ENCODE measurements at regions not wholly inside any gene's neighbourhood (a gene's known extent, or its start where the extent isn't known, plus 50 kb on each side); places are given as distances from the start of the nearest gene placed in this dataset.
A peak's percentile ranks its signal among the peaks of the same experiment; 100 is the strongest.
"Not testable (repeated sequence)": the region's sequence is repeated elsewhere in the genome, so short reads cannot be mapped to it uniquely, and the experiment has no call there.

GRCh38 chr5:162811071-162811470 is 626.3 kb upstream of the CCNG1 start:
- H3K27ac ChIP-seq, result no peak overlapping the region
- no peak for TF ChIP-seq CTCF (conservative IDR thresholded peaks at IDR 0.05)

GRCh38 chr5:162816816-162817215 is 620.6 kb upstream of the CCNG1 start:
- no peak for TF ChIP-seq CTCF (conservative IDR thresholded peaks at IDR 0.05)
- no peak overlapping the region for H3K27ac ChIP-seq

- H3K27ac ChIP-seq, result no peak overlapping the region
- TF ChIP-seq CTCF (conservative IDR thresholded peaks at IDR 0.05), result 0 out of 2 replicates have a peak, but pooled peaks have one; percentile 9
Observed at GRCh38 chr5:162817364-162817763, 620.0 kb upstream of the CCNG1 start.

- H3K27ac ChIP-seq, result not testable (repeated sequence)
Observed at GRCh38 chr5:162821664-162822063, 615.7 kb upstream of the CCNG1 start.

GRCh38 chr5:162824360-162824759 is 613.0 kb upstream of the CCNG1 start:
- no peak overlapping the region for H3K27ac ChIP-seq
- TF ChIP-seq CTCF (conservative IDR thresholded peaks at IDR 0.05), result no peak

- TF ChIP-seq CTCF (conservative IDR thresholded peaks at IDR 0.05), result peak; percentile 36
Observed at GRCh38 chr5:162837155-162837554, 600.2 kb upstream of the CCNG1 start.

GRCh38 chr5:162842727-162843126 is 594.7 kb upstream of the CCNG1 start:
- TF ChIP-seq CTCF (conservative IDR thresholded peaks at IDR 0.05), result no peak
- H3K27ac ChIP-seq, result no peak overlapping the region

More at GRCh38 chr5:162837155-162837554, 600.2 kb upstream of the CCNG1 start:
- H3K27ac ChIP-seq, result no peak overlapping the region

GRCh38 chr5:162852134-162852533 is 585.3 kb upstream of the CCNG1 start:
- peak; percentile 59 for TF ChIP-seq CTCF (conservative IDR thresholded peaks at IDR 0.05)
- no peak overlapping the region for H3K27ac ChIP-seq

Data from VCaP (cell line).